Fibroblast of skin of right biceps (primary cell): ENCODE measurements at regions not wholly inside any gene's neighbourhood (a gene's known extent, or its start where the extent isn't known, plus 50 kb on each side); places are given as distances from the start of the nearest gene placed in this dataset.
"Not testable (repeated sequence)": the region's sequence is repeated elsewhere in the genome, so short reads cannot be mapped to it uniquely, and the experiment has no call there.

Experiments used
- DNase-seq: peaks from one replicate; pipeline ENCODE4 v3.0.0-alpha.2; 2013

GRCh38 chr9:22227986-22228385 is 218.6 kb upstream of the DMRTA1 start:
- DNase-seq, result no peak

GRCh38 chr9:22228542-22228941 is 218.1 kb upstream of the DMRTA1 start:
- DNase-seq, result no peak

- DNase-seq, result no peak
These were observed 217.6 kb upstream of the DMRTA1 start for GRCh38 chr9:22229069-22229468.

GRCh38 chr9:22231309-22231708 is 215.3 kb upstream of the DMRTA1 start:
- DNase-seq, result not testable (repeated sequence)

- no peak for DNase-seq
These were observed 213.7 kb upstream of the DMRTA1 start for GRCh38 chr9:22232971-22233370.

- DNase-seq, result peak; percentile 92
These were observed 208.9 kb upstream of the DMRTA1 start for GRCh38 chr9:22237497-22238363.

GRCh38 chr9:22238809-22239684 is 207.6 kb upstream of the DMRTA1 start:
- peak; percentile 67 for DNase-seq

GRCh38 chr9:22240619-22241018 is 206.0 kb upstream of the DMRTA1 start:
- DNase-seq, result peak; percentile 50

GRCh38 chr9:22241024-22241423 is 205.6 kb upstream of the DMRTA1 start:
- no peak for DNase-seq

GRCh38 chr9:22241611-22242010 is 205.0 kb upstream of the DMRTA1 start:
- DNase-seq, result no peak

- DNase-seq, result peak; percentile 57
These were observed 202.2 kb upstream of the DMRTA1 start for GRCh38 chr9:22244139-22245011.

- DNase-seq, result no peak
These were observed 191.3 kb upstream of the DMRTA1 start for GRCh38 chr9:22255337-22255736.

GRCh38 chr9:22256381-22256780 is 190.2 kb upstream of the DMRTA1 start:
- DNase-seq, result no peak

GRCh38 chr9:22257026-22257816 is 189.4 kb upstream of the DMRTA1 start:
- no peak for DNase-seq

- DNase-seq, result no peak
These were observed 181.6 kb upstream of the DMRTA1 start for GRCh38 chr9:22265038-22265437.

GRCh38 chr9:22265534-22265933 is 181.1 kb upstream of the DMRTA1 start:
- DNase-seq, result no peak

GRCh38 chr9:22274477-22274876 is 172.1 kb upstream of the DMRTA1 start:
- no peak for DNase-seq

- peak; percentile 37 for DNase-seq
These were observed 168.2 kb upstream of the DMRTA1 start for GRCh38 chr9:22278426-22278825.

GRCh38 chr9:22279636-22280035 is 167.0 kb upstream of the DMRTA1 start:
- peak; percentile 6 for DNase-seq

- no peak for DNase-seq
These were observed 161.6 kb upstream of the DMRTA1 start for GRCh38 chr9:22285066-22285465.

- no peak for DNase-seq
These were observed 160.0 kb upstream of the DMRTA1 start for GRCh38 chr9:22286661-22287060.

GRCh38 chr9:22288661-22289060 is 158.0 kb upstream of the DMRTA1 start:
- DNase-seq, result no peak
